K562 (cell line): ENCODE measurements at regions not wholly inside any gene's neighbourhood (a gene's known extent, or its start where the extent isn't known, plus 50 kb on each side); places are given as distances from the start of the nearest gene placed in this dataset.
"Not testable (repeated sequence)": the region's sequence is repeated elsewhere in the genome, so short reads cannot be mapped to it uniquely, and the experiment has no call there.

Experiments
- ATAC-seq: fragments of 200-7000 bp; cut with Tn5 transposase; 3 replicates; pipeline ENCODE4 v1.9.1; 2020; ENCODE audit warnings: moderate library complexity
- BruUV-seq: library from RNA; stranded (reverse); fragments of 400-500 nt; replicated peaks from 2 replicates; lab custom pipeline; 2021; lab: Mats Ljungman, UMichigan
- CTCF ChIA-PET: fragments of 300-600 bp; formaldehyde crosslinking; extraction: SDS; loops from one replicate; lab custom pipeline; 2021; ENCODE audit warnings: low intra/inter-chr PET ratio; lab: Yijun Ruan, JAX
- POLR2A ChIA-PET: fragments of 300-600, 350-650 bp; sonication (Branson Sonifier 250); formaldehyde crosslinking; extraction: SDS; loops from one replicate; lab custom pipeline; 2021; ENCODE audit warnings: antibody characterized with exemption, inconsistent platforms; lab: Yijun Ruan, JAX
- DNase-seq, 4 experiments: peaks; one replicate each; pipeline versions ENCODE4 v3.0.0 to v3.0.0-alpha.2; 2011 to 2018; ENCODE audit warnings: low spot score in 3 of 4, mixed read lengths in 3 of 4; ENCODE audit errors: extremely low read depth in 1 of 4
- FAIRE-seq: peaks from 2 replicates; lab custom pipeline; 2011; peaks lifted over from hg19 to GRCh38; lab: Jason Lieb, UNC
- H2AFZ ChIP-seq: 2 replicates; pipeline ENCODE4 v1.6.0; 2011; ENCODE audit warnings: low read depth, low read length, control low read depth, inconsistent platforms
- H3K27ac ChIP-seq: fragments of 200-600 bp; 3 replicates; pipeline ENCODE4 v1.8.0; 2011; ENCODE audit warnings: low read depth, mild to moderate bottlenecking, control low read depth, inconsistent platforms, low read length, moderate library complexity, mixed read lengths; ENCODE audit errors: extremely low read depth
- H3K27me3 ChIP-seq, 2 experiments: fragments of 300-600 bp in 1 of 2; 2 replicates in 1 of 2; 3 replicates in 1 of 2; pipeline versions ENCODE4 v1.6.0 to v1.8.0; 2011; ENCODE audit warnings: inconsistent platforms in 2 of 2, low read length in 2 of 2, mild to moderate bottlenecking in 1 of 2, mixed read lengths in 1 of 2, moderate library complexity in 1 of 2; ENCODE audit not compliant: control insufficient read depth in 2 of 2, insufficient read depth in 2 of 2
- H3K36me3 ChIP-seq: fragments of 300-600 bp; 3 replicates; pipeline ENCODE4 v1.8.0; 2011; ENCODE audit warnings: mild to moderate bottlenecking, low read length, inconsistent platforms; ENCODE audit not compliant: control insufficient read depth, insufficient read depth
- H3K4me1 ChIP-seq, 2 experiments: fragments of 200-600 bp in 1 of 2; replicated peaks in 1 of 2; 2 replicates in 1 of 2; 3 replicates in 1 of 2; pipeline versions ENCODE4 v1.5.1 to v1.8.0; 2011; ENCODE audit warnings: inconsistent platforms in 2 of 2, low read length in 2 of 2, mild to moderate bottlenecking in 1 of 2, mixed read lengths in 1 of 2, moderate library complexity in 1 of 2; ENCODE audit not compliant: control insufficient read depth in 2 of 2, insufficient read depth in 2 of 2
- H3K4me2 ChIP-seq: 2 replicates; pipeline ENCODE4 v1.6.1; 2011; ENCODE audit warnings: low read length, control low read depth, inconsistent platforms, mixed read lengths; ENCODE audit not compliant: insufficient read depth
- H3K4me3 ChIP-seq: fragments of 200-600 bp; sonication (generic), shearing (Covaris generic); 2 replicates; pipeline ENCODE4 v1.5.1; 2016; ENCODE audit warnings: control low read depth, inconsistent platforms
- H3K79me2 ChIP-seq: fragments of 200-600 bp; 3 replicates; pipeline ENCODE4 v1.8.0; 2011; ENCODE audit warnings: low read length, inconsistent platforms; ENCODE audit not compliant: control insufficient read depth, insufficient read depth
- H3K9ac ChIP-seq, 2 experiments: 2 replicates each; pipeline versions ENCODE4 v1.6.0 to v1.6.1; 2011; ENCODE audit warnings: low read depth in 2 of 2, low read length in 2 of 2, control low read depth in 1 of 2, inconsistent platforms in 1 of 2, mild to moderate bottlenecking in 1 of 2, mixed read lengths in 1 of 2; ENCODE audit not compliant: insufficient read depth in 1 of 2
- H3K9me1 ChIP-seq: one replicate; pipeline ENCODE4 v1.6.0; 2011; ENCODE audit warnings: inconsistent platforms, mild to moderate bottlenecking, low read length, moderate library complexity; ENCODE audit not compliant: control insufficient read depth, insufficient read depth
- H3K9me3 ChIP-seq: replicated peaks from 2 replicates; pipeline ENCODE4 v1.5.1; 2011; ENCODE audit warnings: low read depth, low read length, inconsistent platforms; ENCODE audit not compliant: control insufficient read depth, insufficient read depth
- H4K20me1 ChIP-seq: replicated peaks from 2 replicates; pipeline ENCODE4 v1.6.1; 2011; ENCODE audit warnings: low read length, inconsistent platforms, mixed read lengths; ENCODE audit not compliant: control insufficient read depth, insufficient read depth
- RBBP5 ChIP-seq: fragments of 200-600 bp; sonication (generic); IDR thresholded peaks from 2 replicates; pipeline ENCODE4 v1.6.1; 2012; ENCODE audit warnings: borderline replicate concordance, mild to moderate bottlenecking, low read length, control low read depth, inconsistent platforms; ENCODE audit not compliant: insufficient read depth, poor library complexity, severe bottlenecking
- RNF2 ChIP-seq: sonication (generic); IDR thresholded peaks from 2 replicates; pipeline ENCODE4 v1.6.1; 2016
- SAFB2 ChIP-seq: fragments of 200-400 bp; formaldehyde crosslinking; IDR thresholded peaks from 2 replicates; pipeline ENCODE4 v1.6.1; 2018; ENCODE audit warnings: borderline replicate concordance, low read length, low read depth, moderate library complexity; ENCODE audit not compliant: severe bottlenecking
- SLC30A9 ChIP-seq: fragments of 250-450 bp; sonication (Bioruptor Pico); IDR thresholded peaks from 2 replicates; pipeline ENCODE4 v1.8.0; 2022; ENCODE audit warnings: mild to moderate bottlenecking, moderate library complexity
- ZBTB33 ChIP-seq: sonication (generic); formaldehyde crosslinking; IDR thresholded peaks from 2 replicates; pipeline ENCODE4 v1.8.1; 2023; ENCODE audit warnings: mild to moderate bottlenecking, missing genetic modification reagents
- ZNF253 ChIP-seq: fragments of 250-450 bp; sonication (Bioruptor Pico); conservative IDR thresholded peaks from 2 replicates; pipeline ENCODE4 v1.6.1; 2021; ENCODE audit warnings: mild to moderate bottlenecking
- WGBS: fragments of 100-300 bp; shearing (Covaris generic); methylation state at CpG from one replicate; pipeline ENCODE4 v1.1.6; 2016; ENCODE audit warnings: low coverage, mixed read lengths; ENCODE audit not compliant: insufficient coverage; ENCODE audit errors: missing lambda C conversion rate; 5-methylcytosine and 5-hydroxymethylcytosine counted together
- in situ Hi-C: fragments of 300-500 bp; cut with MboI; formaldehyde crosslinking; loops from 4 replicates; pipeline ENCODE4 v1.15.0; 2018; ENCODE audit warnings: inconsistent platforms, mixed read lengths
- intact Hi-C: fragments of 100-400 bp; cut with micrococcal nuclease; formaldehyde crosslinking; loops from 2 replicates; pipeline ENCODE4 v1.14.2; 2022

- TF ChIP-seq SLC30A9 (CRISPR knock-in tag) (no peak), RNF2 (no peak), ZNF253 (no peak), SAFB2 (no peak), RBBP5 (no peak), ZBTB33 (CRISPR knock-in tag) (no peak)
Observed at GRCh38 chr15:59791079-59791478, 102.0 kb upstream of the BNIP2 start (continued).

- intact Hi-C loops, H3K9me3 ChIP-seq, BruUV-seq, H3K9me1 ChIP-seq, H3K9ac ChIP-seq, FAIRE-seq, H3K27me3 ChIP-seq, DNase-seq, H2AFZ ChIP-seq, POLR2A ChIA-PET, H3K79me2 ChIP-seq, CTCF ChIA-PET, ATAC-seq, in situ Hi-C loops, H3K27ac ChIP-seq, H3K4me1 ChIP-seq, H3K36me3 ChIP-seq, H4K20me1 ChIP-seq, H3K4me2 ChIP-seq, H3K4me3 ChIP-seq: not testable (repeated sequence)
- 2% methylated on average over 3 of the region's 3 CpGs for WGBS
Observed at GRCh38 chr15:59786466-59786865, 97.3 kb upstream of the BNIP2 start.

GRCh38 chr15:59785981-59786380 lies 96.9 kb upstream of the BNIP2 start:
- 0% methylated on average over 1 of the region's 1 CpG for WGBS
- H3K9ac ChIP-seq, in situ Hi-C loops, H3K4me3 ChIP-seq, H3K9me3 ChIP-seq, POLR2A ChIA-PET, H3K79me2 ChIP-seq, H2AFZ ChIP-seq, H3K9me1 ChIP-seq, FAIRE-seq, H3K4me1 ChIP-seq, BruUV-seq, H3K27ac ChIP-seq, H3K27me3 ChIP-seq, intact Hi-C loops, H3K4me2 ChIP-seq, H4K20me1 ChIP-seq, ATAC-seq, H3K36me3 ChIP-seq, DNase-seq, CTCF ChIA-PET: not testable (repeated sequence)
